AG08396 (cell line): ENCODE measurements at regions not wholly inside any gene's neighbourhood (a gene's known extent, or its start where the extent isn't known, plus 50 kb on each side); places are given as distances from the start of the nearest gene placed in this dataset.
A peak's percentile ranks its signal among the peaks of the same experiment; 100 is the strongest.

ENCODE experiments used
- DNase-seq: peaks from one replicate; pipeline ENCODE4 v3.0.0; 2012; ENCODE audit warnings: low spot score, mixed read lengths

- DNase-seq = no peak
Observed at GRCh38 chr3:84074767-84075166, 884.0 kb upstream of the CADM2 start.

DNA sequence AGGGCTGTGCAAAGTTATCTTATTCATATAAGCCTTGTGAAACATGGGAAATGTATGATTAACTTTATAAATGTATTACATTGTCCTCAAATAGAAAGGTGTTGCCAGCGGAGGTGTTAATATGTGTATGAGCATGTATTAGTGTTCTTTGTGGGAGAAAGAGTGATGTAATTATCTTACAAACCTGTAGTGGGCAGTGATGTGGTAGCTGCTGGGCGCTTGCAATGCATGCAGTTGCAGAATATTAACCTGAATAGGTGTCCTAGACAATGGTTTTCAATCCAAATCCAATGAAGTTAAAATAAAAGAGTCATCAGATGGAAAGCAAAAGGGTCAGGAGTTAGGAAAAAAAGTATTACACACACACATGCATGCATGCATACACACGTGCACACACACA is 881.3 kb upstream of the CADM2 start:
- no peak for DNase-seq

GRCh38 chr3:84082726-84083125 is 876.1 kb upstream of the CADM2 start:
- DNase-seq = no peak

- no peak for DNase-seq
Observed at GRCh38 chr3:84092907-84093306, 865.9 kb upstream of the CADM2 start.

DNA sequence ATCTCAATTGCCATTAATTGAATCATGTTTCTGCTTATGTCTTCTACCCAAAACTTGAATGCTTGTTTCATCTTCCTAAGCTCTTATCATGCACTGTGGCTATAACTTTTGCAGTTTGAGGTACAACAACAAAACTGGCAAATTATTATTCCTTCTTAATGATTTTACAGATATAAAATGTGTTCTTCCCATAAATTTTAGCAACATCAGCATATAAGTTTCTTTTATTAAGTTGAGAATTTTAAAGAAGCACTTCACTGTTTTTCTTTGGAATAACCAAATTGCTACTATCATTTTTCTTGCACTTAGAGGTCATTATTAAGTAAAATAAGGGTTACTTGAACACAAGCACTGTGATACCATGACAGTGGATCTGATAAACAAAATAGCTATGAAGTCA is 862.6 kb upstream of the CADM2 start:
- DNase-seq = no peak

DNA sequence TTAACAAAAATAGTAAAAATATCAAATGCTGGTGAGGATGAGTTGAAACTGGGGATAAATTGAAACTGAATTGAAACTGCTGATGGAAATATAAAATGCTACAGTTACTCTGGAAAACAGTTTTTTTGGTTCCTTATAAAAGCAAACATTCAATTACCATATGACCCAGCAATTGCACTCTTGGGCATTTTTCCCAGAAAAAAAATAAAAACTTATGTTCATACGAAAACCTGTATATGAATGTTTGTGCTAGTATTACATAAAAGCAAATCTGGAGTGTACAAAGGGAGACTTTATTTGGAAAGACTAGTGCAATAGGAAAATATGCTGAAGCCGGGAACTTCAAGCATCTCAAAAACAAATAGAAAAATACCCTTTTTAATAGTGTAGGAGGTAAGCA is 857.9 kb upstream of the CADM2 start:
- DNase-seq = no peak

DNA sequence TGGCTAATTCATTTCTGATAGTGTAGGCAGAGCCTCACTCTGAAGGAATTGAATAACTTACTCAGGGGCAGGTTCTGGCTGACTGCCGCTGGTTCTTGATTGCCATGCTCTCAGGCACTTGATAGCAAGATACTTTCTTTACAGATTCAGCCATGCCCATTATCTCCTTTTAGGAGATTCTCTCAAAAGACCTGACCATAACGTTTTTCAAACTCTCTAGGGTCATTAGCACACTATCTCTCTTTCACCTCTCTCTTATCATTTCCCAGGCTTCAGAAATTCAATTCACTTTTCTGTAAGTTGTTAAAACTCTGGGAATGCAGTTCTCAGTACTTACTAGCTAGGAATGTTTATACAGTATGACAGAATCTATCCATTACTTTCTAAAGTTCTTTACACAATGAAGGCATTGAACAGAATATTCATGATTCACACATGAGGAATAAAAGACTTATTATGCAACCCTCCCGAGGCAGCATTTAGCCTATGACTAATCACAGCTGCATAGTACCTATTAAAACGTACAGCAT is 850.3 kb upstream of the CADM2 start:
- peak; percentile 7 for DNase-seq

DNA sequence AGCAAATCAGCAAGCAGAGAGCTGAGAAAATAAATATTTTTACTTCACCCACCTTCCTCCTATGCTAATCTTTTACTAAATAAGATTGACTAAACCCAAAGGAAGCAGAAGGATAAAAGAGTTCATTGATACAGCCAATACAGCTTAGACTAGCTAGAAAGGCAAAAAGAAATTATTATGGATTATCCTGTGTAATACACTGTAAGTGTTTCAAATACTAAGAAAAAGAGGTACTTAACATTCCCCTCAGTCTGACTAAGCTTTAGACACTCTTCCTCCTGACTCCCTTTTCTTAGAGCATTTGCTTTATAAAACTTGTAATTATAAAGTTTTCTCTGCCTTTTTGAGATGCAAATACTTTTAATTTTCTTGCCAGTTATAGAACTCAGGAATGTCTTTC is 848.9 kb upstream of the CADM2 start:
- no peak for DNase-seq

- no peak for DNase-seq
Observed at GRCh38 chr3:84110787-84111186, 848.0 kb upstream of the CADM2 start.

- DNase-seq = no peak
Observed at GRCh38 chr3:84125201-84125721, 833.5 kb upstream of the CADM2 start.

GRCh38 chr3:84125760-84126159 is 833.0 kb upstream of the CADM2 start:
- DNase-seq = no peak

DNA sequence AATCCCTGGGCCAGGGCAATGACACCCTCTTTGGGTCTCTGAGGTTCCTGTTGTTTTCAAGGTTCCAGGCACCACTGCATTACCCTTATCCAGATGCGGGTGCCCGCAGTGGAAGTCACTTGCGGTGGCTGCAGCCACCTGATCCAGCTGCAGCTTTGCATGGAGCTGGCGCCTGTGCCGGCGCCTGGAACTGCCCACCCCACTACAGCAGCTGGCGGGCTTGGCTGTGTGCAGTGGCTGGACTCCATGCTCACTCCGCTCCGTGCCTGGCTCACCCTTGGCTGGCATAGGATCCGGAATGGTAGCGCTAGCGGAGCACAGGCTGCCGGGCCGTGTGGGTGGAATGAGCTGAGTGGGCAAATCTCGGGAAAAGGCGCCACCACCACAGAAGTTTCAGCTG is 832.6 kb upstream of the CADM2 start:
- DNase-seq = no peak

- no peak for DNase-seq
Observed at GRCh38 chr3:84128024-84128423, 830.8 kb upstream of the CADM2 start.

DNA sequence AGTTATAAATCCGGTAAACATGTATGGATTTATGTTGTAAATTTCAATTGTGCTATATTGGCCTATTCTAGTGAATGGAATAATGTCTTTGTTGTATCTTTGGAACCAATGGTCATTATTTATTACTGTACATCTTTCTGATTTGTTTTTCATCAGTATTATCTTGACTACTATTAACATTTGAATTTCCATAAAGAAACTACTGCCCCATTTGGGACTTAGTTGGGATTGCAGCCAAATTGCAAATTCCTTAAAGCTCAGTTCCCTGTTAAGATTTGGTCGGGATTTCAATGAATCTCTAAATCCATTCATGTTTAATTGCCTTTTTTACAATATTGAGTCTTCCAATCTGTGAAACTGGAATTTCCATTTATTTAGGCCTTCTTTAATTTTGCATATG is 822.4 kb upstream of the CADM2 start:
- no peak for DNase-seq

GRCh38 chr3:84140631-84141030 is 818.2 kb upstream of the CADM2 start:
- DNase-seq = no peak

GRCh38 chr3:84141571-84141970 is 817.2 kb upstream of the CADM2 start:
- DNase-seq = no peak

DNA sequence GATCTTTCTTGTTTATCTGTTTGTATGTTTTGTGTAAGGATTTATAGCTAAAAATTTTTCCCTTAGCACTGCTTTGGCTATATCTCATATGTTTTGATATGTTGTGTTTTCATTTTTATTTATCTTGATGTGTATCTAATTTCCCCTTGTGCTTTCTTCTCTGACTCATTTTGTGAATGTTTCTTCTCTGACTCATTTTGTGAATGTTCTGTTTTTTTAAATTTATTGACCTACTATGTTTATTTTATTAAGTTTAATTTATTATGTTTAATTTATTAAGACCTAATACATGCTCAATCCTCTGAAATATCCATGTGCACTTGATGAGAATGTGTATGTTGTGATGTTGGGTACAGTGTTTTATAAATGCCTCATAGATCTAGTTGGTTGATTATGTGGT is 793.5 kb upstream of the CADM2 start:
- no peak for DNase-seq

- no peak for DNase-seq
Observed at GRCh38 chr3:84175449-84175848, 783.3 kb upstream of the CADM2 start.

- DNase-seq = no peak
Observed at GRCh38 chr3:84184937-84185336, 773.9 kb upstream of the CADM2 start.

DNA sequence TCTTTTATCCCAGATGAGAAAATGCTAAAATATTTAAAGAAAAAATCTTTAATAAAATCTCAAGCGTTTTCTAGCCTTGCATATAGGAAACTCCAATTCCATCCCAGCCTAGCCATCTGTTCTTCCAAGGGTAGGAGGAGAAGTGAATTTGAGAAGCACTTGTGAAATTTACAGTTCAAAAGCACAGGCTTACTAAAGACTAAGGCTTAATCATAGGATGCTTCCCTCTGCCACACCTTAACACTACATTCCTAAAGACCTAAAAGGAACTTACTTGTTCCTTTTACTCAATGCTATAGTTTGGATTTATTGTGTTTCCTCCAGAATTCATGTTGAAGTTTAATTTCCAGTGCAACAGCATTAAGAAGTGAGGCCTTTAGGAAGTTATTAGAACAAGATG is 764.8 kb upstream of the CADM2 start:
- DNase-seq = no peak

DNA sequence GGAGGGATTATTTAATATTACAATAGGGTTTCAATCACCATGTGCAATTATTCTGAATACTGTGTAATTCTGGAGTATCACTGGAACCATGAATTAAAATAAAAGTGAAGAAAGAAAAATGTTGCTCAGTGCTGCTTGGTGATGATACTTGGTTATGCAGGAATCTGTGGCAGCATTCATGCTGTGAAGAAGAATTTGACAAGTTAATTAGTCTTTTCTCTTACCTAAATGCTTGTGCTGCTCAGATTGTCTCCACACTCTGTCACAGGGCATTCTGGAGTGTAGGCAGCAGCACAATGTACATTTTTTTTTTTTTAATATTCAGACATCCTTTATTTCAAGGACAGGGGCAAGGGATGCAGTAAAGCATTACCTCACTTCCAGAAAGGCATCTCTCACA is 749.3 kb upstream of the CADM2 start:
- no peak for DNase-seq

GRCh38 chr3:84223512-84223911 is 735.3 kb upstream of the CADM2 start:
- no peak for DNase-seq

GRCh38 chr3:84224262-84224661 is 734.5 kb upstream of the CADM2 start:
- no peak for DNase-seq

DNA sequence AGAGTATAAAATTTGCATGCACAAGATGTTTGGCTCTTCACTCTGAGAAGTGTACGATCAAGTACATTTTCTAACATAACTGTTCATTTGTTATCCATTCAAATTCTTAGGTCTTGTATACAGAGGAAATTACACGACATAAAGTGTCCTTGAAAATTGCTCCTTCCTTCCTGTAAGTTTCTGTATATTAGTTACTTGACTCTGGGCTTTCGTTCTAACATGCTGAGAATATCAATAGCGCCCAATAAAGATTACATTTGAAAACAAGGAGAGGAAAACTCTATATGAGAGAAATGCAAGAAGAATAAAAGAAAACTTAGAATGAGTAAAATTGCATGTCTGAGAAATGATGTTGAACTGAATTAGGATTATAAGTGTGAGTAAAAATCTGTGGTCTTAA is 722.5 kb upstream of the CADM2 start:
- no peak for DNase-seq

GRCh38 chr3:84245789-84246188 is 713.0 kb upstream of the CADM2 start:
- DNase-seq = no peak
